NCI-H510A treated with DMSO at 0.1 percent for 48 hours (cell line): ENCODE measurements at regions not wholly inside any gene's neighbourhood (a gene's known extent, or its start where the extent isn't known, plus 50 kb on each side); places are given as distances from the start of the nearest gene placed in this dataset.

ENCODE experiments used
- DNase-seq: peaks from one replicate; lab custom pipeline; 2025; lab: John Stamatoyannopoulos, UW

DNA sequence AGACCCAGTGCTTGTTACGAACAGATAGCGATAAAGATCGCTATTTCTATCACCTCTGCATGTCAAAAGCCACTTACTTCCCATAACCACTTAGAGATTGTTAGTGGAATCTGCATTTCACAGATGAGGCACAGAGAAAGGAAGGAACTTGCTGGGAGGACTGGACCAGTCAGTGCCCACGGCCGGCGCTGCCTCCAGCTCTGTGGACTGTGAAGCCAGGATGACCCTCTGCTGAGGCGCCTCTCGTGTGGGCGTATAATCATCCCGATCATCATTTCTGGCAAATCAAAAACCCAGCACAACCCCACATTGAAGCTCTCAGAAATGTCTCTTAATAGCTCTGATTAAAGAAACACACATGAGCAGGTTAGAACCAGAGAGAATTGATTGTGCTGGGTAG is 61.5 kb upstream of the ADRA2C start:
- no peak for DNase-seq

DNA sequence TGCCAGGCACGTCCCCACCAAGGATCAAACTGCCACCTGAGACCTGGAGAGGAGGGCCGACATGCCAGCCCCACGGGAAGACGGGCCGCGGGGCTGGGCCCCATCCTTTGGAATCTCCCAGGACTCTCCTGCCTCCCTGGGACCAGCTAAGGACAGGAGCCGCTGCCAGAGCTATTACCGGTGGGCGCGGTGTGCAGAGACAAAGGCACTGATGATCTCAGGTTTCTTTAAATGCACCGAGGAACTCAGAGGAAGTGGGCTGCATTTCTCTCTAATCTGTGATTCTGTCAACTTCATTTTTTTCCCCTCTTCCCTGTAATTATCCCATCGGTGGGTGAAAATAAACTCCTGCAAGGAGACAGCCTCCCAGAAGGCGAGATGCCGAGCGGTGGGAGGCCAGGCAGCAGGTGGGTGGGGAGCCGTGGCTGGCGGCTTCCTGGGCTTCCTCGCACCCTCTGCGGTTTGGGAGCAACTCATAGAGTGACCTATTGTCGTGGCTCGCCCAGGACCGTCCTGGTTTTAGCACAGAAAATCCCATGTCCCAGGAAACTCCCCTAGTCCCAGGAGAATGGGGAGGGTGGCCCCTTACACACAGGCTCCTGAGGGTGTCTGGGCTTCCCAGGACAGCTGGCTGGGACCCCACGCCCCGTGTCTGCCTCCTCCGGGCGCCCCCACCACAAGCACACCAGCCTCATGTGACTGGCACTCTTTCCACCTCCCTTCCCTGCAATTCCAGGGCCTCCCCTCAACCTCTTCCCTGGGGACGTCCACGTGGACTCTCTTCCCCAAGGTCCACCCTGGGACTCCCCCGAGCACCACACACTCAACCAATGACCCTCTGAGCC is 62.3 kb upstream of the ADRA2C start:
- DNase-seq, result no peak

DNA sequence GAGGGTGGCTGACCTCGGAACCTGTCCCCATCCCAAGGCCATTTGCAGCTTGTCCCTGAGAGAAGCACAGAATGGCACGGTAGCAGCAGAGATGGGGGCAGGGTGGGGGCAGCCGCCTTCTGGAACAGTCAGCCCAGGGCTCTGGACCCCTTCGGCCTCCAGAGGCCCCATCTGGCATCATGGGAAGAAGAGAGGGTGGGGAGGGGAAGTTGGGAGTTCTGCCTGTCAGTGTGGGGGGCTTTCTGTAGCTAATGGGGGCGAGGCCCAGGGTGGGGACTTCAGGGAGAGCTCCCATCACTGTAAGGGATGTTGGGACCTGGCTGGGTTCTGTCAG is 62.9 kb upstream of the ADRA2C start:
- DNase-seq, result no peak

- no peak for DNase-seq
Observed at GRCh38 chr4:3702561-3703221, 63.5 kb upstream of the ADRA2C start.

DNA sequence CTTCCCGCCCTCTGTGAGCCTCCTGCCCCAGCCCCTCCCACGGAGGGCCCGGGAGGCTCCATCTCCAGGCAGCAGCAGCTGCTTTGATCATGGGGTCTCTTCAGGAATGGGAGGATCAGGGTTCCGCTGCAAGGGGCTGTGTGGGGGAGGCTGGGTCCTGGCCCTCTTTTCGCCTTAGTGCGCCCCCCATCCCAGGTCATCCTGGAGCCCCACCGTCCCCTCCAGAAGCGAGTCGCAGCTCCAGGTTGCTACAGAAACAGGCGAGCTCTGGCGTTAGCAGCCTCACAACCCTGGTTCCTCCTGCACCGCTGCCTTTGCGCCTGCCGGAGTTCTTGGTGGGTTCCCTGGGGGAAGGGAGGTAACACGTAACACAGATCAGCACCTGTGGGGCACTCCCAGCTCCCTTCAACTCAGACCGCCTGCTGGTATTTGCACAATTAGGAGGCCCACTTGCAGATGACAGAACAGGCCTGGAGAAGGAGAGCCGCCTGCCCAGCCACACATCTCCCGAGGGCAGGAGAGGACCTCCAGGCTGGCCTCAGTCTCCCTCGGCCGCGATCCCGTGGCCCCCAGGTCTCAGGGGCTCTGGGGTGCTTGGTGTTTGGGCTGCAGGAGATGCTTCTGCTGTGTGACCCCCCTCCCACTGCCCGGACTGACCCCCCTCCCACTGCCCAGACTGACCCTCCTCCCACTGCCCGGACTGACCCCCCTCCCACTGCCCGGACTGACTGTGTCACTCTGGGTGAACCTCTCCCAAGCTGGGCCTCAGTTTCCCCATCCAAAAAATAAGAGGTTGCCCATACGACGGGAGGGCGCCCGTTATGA is 64.2 kb upstream of the ADRA2C start:
- no peak for DNase-seq

- DNase-seq, result no peak
Observed at GRCh38 chr4:3701271-3701734, 64.9 kb upstream of the ADRA2C start.

GRCh38 chr4:3700736-3701135 is 65.4 kb upstream of the ADRA2C start:
- DNase-seq, result no peak

- no peak for DNase-seq
Observed at GRCh38 chr4:3700223-3700622, 66.0 kb upstream of the ADRA2C start.

GRCh38 chr4:3699678-3700077 is 66.5 kb upstream of the ADRA2C start:
- DNase-seq, result no peak

DNA sequence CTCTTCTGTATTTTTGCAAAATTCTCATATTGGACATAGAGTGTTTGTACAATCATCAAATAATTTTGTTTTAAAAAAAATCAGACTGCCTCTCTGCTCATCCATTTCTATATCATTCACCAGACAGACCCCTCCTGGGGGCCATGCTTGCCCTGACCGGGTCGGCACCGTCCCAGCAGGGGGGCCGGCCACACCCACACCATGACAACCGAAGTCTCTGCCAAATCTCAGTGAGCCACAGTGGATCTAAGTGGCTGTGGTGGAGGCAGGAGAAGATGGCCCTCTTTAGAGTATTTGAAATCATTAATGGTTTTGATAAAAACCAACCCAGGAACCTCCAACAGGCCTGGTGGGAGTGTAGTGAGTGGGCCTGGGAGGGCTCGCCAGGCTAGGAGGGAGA is 66.9 kb upstream of the ADRA2C start:
- no peak for DNase-seq

DNA sequence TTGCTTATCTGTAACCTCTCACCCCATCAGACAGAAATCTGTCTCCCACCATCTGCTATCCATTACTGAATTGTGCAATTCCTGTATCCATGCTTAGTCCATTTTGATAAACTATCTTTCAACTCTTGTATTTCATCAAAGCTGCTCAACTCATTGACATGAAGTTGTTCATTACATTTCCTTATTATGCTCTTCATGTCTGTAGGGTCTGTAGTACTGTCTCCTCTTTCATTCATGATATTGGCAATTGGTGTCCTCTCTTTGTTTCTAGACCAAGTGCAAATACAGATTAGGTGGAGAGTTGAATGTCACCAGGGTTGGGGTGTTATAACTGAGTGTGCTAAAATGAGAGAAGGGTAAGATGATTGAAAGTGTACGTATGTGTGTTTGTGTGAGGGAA is 69.2 kb upstream of the ADRA2C start:
- no peak for DNase-seq

GRCh38 chr4:3690551-3691152 is 75.5 kb upstream of the ADRA2C start:
- DNase-seq, result no peak

GRCh38 chr4:3689576-3690550 is 76.3 kb upstream of the ADRA2C start:
- no peak for DNase-seq

- DNase-seq, result no peak
Observed at GRCh38 chr4:3689006-3689405, 77.2 kb upstream of the ADRA2C start.

DNA sequence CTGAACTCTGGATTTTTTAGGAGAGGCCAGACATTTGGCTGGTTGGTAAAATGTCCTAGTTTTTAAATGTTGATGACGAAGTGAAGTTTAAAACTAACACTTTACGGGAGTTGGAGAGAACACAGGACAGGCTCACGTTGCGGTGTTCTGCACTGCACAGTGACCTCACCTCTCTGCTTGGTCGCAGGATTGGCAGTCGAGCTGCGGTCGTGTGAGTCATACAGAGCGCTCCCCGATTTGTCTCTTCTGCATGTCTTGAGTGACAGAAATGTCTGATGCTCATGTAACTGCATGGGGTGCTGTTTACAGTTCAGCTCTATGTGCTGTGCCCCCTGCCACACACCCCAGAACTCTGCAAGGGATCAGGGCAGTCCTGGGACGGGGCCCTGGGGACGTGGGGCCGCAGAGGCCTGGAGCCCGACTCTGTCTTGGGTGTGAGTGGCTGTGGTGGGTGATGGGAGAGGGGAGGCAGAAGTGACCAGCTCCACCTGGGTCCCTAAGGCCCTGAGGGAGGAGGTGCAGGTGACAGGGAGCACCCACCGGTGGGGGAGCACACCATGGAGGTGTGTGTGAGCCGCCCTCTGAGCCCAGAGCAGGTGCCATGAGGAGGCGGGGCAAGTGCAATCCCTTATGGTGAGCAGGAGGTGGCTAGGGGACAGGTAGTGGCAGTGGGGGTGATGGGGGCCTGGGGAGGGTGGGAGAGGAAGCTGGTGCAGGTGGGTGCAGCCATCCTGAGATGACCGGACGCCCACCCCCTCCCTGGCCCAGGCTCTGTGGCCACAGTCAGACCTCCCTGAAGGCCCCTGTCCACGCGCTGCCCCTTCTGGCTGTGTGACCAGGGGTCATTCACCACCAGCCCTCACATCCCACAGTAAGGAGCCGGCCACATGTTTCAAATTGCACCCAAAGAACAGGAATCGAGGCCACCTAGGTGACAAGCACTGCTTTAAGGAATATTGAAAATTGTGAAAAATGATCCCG is 77.9 kb upstream of the ADRA2C start:
- DNase-seq, result no peak

GRCh38 chr4:3687538-3687937 is 78.6 kb upstream of the ADRA2C start:
- no peak for DNase-seq

- DNase-seq, result no peak
Observed at GRCh38 chr4:3686753-3687152, 79.4 kb upstream of the ADRA2C start.

GRCh38 chr4:3685081-3685645 is 81.0 kb upstream of the ADRA2C start:
- no peak for DNase-seq

- DNase-seq, result no peak
Observed at GRCh38 chr4:3684546-3684945, 81.6 kb upstream of the ADRA2C start.
